Endometrial microvascular endothelial cells (primary cell): ENCODE measurements at regions not wholly inside any gene's neighbourhood (a gene's known extent, or its start where the extent isn't known, plus 50 kb on each side); places are given as distances from the start of the nearest gene placed in this dataset.

Source experiments
- in situ Hi-C: cut with HindIII; loops from 2 replicates; pipeline ENCODE4 v1.10.0; 2017; ENCODE audit warnings: low sequenced_read_pairs, low pct_unique_long_range_greater_than_20kb; ENCODE audit errors: inconsistent ontology term

DNA sequence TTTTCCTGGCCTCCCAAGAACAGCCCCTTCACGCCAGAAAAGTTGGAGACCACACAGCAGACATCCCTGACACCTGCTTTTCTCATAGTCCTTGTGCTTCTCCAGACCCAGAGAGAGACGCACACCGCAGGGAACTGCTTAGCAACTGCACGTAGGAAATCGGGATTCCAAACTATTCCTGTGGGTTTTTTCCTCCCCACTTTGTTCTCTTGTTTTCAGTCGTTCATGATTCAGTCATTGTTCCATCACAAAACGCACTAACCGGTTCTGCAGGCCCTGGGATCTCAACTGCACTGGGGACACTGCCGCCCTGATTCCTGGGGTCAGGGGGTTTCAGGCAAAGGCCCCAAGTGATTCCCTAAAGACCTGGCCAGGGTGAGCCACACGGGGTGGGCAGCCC lies 588.0 kb upstream of the KLF4 start:
- in situ Hi-C loops = no loop called here

DNA sequence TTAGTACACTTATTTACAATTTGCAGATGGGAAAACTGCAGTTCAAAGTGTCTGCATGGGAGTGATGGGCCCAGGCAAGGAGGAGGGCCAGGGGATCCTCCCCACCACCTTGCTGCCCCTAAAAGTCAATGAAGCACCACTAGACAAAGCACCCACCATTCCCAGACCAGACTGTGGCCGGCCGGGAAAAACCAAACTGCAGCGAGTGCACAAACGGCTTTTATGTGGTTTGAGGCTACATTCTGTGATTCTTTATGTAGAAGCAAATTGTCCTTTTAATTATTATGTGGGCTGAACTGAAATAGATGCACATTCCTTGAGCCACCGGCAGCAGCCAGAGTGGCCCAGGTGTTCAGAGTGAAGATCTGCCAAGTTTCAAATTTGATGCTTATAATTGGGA lies 585.3 kb upstream of the KLF4 start:
- in situ Hi-C loops = no loop called here

DNA sequence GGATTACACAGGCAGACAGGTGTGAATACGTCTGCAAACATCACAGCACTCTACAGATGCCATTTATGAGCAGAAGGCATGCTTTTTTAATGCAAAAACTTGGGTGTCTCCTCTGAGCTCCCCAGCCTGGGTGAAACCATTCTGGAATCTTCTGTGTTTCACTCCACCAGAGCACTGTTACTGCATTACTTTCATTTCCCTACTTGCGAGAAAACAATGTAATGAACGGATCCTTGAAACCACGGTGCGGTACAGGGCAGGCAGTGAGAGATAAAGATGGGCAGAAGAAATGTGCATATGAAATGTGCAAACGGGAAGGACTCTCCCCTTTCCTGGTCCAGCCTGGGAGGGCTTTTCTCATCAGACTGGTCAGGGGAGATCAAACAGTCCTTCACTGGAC lies 584.3 kb upstream of the KLF4 start:
- in situ Hi-C loops = no loop called here

DNA sequence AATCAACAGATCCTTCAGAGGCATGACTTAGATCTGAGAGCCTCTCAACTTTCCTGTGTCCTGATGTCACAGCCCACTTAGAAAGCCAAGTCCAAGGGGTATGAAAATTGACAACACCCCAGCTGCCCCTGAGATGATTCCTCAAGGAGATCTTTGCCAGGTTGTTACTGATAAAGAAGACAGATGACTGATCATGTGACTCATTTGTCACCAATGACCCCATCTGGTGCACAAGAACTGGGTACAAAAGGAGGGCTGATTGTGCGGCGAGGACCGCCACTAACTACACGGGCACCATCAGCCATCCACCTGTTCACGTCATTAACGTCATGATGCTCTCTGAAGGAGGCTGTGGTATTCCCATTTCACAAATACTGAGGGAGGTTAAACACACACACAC lies 583.2 kb upstream of the KLF4 start:
- in situ Hi-C loops = no loop called here

DNA sequence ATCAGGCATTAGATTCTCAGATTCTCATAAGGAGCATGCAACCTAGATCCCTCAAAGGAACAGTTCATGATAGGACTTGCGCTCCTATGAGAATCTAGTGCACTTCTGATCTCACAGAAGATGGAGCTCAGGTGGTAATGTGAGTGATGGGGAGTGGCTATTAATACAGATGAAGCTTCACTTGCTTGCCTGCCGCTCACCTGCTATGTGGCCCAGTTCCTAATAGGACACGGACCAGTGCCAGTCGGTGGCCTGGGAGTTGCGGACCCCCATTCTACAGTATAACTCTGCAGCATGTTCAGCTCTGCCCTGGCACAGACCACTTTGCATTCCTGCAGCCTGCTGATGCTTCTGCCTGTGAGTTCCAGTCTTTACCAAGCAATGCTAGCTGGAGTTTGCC lies 581.3 kb upstream of the KLF4 start:
- in situ Hi-C loops = no loop called here

DNA sequence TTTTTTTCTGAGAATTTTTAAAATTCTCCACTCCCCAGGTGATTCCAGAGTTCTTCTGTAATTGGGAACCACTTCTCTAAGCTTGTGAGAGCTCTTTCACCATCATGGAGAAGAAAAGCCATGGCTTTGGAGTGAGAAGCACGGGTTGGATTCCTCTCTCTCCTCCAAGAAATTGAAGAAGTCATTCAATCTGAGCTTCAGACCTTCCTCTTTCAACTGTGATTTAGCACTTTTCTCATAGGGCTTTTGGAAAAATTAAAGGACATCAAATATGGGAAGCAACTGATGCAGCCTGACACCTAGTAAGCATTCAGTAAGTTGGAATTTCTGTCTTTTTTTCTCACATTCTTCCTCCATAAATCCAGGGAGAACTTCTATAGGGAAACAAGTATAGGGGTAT lies 580.4 kb upstream of the KLF4 start:
- in situ Hi-C loops = no loop called here

DNA sequence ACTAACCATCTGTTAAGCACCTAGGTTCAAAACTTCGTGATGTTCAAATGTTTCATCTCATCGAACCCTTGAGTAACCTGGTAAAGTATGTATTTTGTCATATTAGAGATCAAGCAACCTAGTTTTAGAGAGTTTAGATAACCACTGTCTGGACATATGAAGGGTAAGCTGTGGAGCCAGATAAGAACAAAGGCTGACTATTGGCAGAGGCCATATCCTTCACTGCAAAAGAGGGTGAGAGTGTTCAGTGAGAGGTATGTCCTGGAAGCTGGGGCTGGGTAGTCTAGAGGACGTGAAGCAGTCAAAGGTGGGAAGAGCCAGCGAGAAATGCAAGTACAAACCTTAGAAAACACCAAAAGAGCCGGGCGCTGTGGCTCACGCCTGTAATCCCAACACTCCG lies 573.1 kb upstream of the KLF4 start:
- in situ Hi-C loops = no loop called here

DNA sequence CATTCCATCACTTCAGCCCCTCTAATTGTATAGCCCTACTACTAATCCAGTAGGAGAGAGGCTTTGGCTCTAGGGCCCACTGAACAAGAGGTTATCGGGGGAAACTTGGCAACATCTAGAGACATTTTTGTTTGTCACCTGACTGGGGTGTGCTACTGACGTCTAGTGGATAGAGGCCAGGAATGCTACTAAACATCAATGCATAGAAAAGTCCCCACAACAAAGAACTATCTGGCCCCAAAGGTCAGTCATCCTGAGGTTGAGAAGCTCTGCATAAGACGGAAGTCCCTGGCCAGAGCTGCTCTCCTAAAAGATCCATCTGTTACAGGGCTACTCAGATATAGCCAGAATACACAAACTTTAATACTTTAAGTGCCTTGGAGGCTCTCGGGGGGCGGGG lies 570.6 kb upstream of the KLF4 start:
- in situ Hi-C loops = no loop called here

DNA sequence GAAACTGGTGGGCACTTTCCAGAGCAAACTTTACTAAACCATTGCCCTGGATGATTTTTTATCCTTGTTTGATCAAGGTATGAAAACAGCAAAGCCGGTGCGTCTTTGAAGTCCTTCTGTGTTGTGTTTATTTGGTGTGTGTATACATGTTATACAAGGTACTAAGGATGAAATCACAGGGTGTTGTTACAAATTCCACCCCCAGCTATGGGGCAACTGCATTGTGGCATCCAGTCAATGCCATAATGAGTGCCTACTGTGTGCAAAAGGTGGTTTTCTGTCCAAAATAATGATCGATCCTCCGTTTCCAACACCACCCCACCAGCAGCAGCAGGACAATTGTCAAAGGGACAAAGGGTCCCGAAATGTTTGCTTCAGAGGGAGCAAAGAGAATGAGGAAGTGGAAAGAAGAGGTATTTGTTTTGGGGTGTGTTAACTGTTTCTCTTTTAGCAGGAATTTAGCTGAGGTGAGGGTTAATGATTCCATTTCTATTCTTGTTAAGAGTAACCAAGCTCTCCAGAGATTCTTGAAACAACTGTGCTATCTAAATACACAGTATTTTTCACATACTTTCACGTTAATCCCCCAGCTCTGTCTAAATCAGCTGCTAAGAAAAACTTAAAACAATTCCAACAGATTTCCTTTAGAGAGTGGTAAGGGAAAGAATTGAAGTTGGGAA lies 568.7 kb upstream of the KLF4 start:
- in situ Hi-C loops = no loop called here

DNA sequence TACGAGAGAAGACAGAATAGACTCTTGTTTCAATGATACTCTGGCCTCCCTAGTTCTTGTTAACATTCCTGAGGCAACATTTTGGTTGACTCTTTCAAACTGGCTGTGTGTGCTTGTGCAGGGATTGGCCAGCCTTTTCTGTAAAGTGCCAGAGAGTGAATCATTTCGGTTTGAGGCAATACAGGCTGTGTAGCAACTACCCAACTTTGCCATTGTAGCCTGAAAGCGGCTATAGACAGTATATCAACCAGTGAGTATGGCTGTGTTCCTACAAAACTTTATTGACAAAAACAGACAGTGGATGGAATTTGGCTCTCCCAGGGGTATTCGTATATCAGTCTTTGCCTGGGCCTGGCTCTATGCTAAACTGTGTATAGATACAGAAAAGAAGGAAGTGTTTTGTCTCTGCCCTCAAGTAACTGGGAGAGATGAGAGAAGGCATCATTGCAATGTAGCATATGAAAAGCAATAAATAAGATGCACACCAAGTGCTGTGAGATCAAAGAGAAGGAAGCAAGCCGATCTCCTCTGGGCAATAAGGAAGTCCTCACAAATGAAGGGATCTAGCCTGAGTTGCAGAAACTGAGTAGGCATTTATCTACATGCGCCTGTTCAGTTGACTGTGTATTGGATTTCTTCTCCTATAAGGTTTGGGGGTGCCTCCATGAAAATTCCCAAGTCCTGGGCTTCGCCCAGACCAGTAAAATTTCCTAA lies 568.0 kb upstream of the KLF4 start:
- in situ Hi-C loops = no loop called here

DNA sequence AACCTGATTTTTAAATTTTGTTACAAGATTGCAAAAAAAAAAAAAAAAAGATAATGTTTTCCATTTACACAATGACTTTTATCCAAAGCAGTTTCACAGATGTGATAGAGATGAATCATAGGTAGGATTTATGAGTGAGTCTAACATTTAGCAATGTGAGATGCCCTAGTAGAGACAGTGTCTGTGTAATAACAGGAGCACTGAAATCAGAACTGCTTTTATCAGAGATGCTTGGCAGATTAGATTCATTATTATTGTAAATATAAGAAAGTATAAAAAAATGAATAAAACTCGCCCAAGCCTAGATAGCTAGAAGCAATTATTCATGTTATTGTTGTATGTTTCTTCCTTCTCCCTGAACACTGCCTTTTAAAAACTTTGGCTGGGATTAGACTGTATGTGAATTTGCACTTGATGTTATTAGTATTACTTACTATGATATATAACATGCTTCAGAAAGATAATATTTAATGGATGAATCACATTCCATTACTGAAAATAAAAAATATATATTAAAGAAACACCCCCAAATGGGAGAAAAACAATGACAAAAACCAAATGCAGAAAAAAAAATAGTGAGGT lies 567.3 kb upstream of the KLF4 start:
- in situ Hi-C loops = no loop called here

DNA sequence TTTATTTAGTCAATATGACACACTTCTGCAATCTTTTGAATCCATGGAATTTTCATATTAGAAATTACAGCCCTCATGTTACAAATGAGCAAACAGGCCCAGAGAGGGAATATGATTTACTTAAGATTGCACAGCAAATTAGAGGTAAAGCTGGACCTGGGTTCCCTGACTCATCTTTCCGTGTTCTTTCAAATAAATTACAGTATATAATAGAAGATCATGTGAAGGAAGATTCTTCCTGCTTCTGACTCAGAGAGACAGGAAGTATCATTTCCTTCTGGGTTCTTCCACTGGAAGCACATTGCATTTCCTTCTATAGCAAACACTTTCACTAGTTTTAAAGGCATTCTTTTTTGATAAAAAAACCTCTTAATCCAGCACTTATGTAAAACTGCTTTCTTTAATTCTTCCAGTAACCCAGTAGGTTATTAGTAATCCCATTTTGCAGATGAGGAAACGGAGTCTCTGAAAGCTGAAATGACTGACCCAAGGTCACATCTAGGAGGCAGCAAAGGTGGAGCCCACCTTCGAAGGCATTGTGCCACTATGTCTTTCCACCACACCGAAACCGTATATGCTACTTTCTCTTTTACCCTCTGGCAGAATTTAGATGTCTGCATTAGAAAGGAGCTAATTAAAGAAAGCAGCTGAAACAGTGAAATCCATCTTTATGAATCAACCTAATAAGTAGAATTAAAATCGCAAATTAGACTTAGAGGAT lies 566.7 kb upstream of the KLF4 start:
- in situ Hi-C loops = no loop called here

DNA sequence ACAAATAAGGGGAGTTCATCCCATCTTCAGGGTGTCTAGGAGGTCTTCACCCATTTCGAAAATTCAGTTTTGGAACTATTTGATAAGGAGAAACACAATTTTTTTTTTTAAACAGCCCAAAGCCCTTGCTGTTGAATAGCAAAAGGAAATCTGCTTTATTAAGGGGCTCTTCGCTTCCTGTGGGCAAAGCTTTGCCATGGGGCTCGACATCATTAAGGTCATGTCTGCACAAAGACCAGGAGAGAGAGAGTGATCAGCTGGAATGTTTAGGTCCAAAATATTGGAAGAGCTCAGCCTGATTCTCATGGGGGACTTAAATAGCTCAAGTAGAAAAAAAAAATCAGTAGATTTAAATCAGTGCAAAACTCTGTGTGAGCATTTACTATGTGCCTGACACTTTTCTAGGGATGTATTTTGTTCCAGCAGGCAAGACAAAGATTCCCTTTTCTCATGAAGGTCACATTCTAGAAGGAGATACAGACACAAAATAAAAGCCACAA lies 564.6 kb upstream of the KLF4 start:
- in situ Hi-C loops = no loop called here

DNA sequence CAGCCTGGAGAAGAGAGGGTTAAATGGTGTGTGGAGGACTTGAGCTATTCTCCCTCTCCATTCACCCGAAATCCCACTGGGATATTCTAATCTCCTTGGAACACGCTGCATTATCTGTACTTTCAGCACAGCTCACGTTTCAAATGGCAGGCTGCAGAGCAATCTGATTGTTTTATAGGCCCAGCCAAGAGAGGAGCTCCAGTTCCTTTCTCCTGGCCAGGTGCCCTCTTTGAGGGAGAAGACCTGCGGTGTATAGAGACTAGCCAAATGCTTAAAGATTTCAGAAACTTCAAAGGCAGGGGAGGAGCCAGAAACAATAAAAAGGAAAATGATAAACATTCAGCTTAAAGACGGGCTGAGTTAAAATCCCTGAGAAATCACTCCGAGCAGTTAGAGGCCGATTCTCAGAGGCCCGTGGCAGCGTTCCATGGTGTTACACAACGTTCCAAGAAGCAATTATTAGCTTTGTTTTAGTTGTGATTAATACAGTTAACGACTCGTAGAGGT lies 564.0 kb upstream of the KLF4 start:
- in situ Hi-C loops = no loop called here

DNA sequence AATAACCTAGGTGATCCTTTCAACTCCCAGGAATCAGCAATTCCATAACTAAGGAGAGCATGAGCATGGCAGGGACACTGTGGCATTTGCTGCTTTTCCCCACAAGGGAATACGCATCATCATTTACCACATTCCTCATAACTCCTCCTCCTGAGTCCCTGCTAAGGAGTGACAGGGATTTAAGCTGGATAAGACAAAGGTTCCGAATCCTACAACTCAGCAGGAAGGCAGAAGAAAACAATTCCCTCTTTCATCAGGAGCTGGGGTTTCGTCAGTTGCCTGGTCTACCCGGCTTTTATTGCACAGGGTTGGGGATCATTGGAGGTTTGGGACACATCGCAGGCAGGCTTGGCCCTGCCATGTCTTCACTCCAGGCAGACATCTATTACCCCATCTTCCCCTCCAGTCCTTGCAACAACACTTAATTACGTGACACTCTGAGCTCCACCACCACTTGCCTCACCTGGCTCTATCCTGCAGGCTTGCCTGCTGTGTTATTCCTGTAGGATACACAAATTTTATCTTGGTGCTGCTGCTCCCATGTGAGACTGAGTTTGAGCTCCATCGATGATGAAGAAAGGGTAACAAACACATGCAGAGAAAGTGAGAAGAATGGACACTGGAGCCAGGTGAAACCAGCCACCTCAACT lies 563.0 kb upstream of the KLF4 start:
- in situ Hi-C loops = no loop called here

DNA sequence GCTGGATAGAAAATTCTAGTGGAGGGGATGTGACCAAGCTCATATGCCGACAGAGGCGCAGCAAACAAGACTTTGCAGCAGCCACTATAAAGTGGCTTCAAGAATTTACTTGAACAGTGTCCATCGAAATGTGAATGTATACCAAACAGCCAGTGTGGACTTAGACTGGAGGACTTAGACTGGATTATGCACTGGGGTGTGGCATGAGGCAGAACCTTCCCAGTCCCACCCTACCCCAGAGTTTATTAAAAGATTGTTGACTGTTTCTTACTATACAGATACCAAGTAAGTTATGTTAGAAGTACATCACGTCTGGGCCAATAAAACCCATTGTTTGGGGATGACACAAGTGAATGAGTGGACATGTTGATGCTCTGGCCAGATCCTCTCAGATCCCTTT lies 561.3 kb upstream of the KLF4 start:
- in situ Hi-C loops = no loop called here

DNA sequence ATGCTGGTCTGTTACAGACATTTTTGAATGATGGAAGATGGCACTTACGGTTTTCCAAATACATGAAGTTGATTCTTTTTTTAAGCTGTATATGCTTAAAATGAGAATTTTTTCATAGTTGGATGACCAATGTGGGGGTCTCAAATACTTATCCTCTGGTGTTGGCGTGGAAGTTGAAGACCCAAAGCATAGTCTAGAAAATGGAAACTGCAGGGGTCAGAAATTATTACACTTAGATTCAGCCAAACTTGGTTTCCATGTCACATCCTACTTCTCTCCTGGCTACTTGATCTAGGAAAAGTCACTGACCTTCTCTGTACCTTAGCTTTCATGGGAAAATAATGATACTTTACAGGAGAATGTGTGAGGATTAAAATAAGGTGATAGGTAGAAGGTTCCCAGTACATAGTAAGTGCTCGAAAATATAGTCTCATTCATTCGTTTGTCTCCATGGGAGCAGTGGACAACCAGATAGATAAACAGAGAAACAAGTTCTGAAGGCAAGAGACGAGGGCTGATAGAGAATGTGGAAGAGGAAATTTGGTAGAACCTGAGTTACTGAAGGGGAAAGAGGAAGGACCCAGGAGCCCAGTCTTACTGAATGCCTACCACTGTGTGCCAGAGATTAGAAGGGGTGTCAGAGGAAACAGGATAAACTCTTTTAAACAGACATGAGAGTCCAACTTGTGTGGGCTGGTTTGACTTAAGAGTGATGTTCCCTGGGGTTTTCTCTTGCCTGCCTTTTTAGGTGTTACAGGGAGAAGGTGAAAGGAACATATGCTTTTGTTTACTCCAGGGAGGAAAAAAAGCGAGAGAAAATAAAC lies 560.3 kb upstream of the KLF4 start:
- in situ Hi-C loops = no loop called here

DNA sequence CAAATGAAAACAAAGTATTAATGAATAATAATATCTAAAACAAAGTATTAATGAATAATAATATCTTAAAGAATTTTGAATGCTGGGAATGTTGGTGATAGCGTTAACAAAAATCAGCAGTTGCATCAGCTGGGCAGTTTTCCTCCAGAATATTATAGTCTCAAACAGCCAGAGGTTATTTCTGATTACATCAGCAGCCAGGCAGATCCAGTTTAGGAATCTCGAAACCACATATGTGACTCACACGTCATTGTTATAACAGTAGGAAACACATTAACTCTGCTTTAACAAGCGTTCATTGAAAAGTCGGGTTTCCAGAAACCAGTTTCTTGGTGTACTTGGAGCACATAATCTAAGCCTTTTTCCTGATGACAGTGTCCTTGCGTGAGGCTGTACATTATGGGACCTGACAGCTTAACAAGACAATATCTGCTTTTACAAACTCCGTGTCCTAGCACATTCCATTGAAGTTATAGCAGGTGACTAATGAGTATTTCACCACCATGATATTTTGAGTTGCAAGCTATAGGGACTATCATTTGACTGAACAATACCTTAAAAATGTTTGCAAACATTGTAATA lies 559.5 kb upstream of the KLF4 start:
- in situ Hi-C loops = no loop called here
